OCI-LY7 (cell line): ENCODE measurements at regions not wholly inside any gene's neighbourhood (a gene's known extent, or its start where the extent isn't known, plus 50 kb on each side); places are given as distances from the start of the nearest gene placed in this dataset.

Source experiments
- BruUV-seq: library from RNA; stranded (reverse); fragments of 400-500 nt; replicated peaks from 2 replicates; lab custom pipeline; 2021; lab: Mats Ljungman, UMichigan
- CTCF ChIA-PET: fragments of 300-600 bp; sonication (Branson Sonifier 250); formaldehyde crosslinking; loops from one replicate; lab custom pipeline; 2022; ENCODE audit warnings: antibody characterized with exemption; ENCODE audit not compliant: unreplicated experiment; lab: Charles Lee
- POLR2A ChIA-PET: fragments of 300-600 bp; sonication (Branson Sonifier 250); formaldehyde crosslinking; loops from one replicate; lab custom pipeline; 2022; ENCODE audit warnings: antibody characterized with exemption; lab: Charles Lee
- DNase-seq: peaks from one replicate; pipeline ENCODE4 v3.0.0-alpha.2; 2015; ENCODE audit warnings: low spot score
- H2AFZ ChIP-seq: fragments of 200-600 bp; sonication (generic), shearing (Covaris generic); 2 replicates; pipeline ENCODE4 v1.6.1; 2014; ENCODE audit warnings: mild to moderate bottlenecking, antibody characterized with exemption, low read length, moderate library complexity
- H3K27ac ChIP-seq: fragments of 200-600 bp; sonication (generic); 2 replicates; pipeline ENCODE4 v1.5.1; 2014; ENCODE audit warnings: mixed run types, low read depth, mild to moderate bottlenecking, moderate library complexity, low read length, inconsistent platforms; ENCODE audit not compliant: poor library complexity, severe bottlenecking
- H3K36me3 ChIP-seq: fragments of 200-600 bp; sonication (generic); 2 replicates; pipeline ENCODE4 v1.6.1; 2014; ENCODE audit warnings: mild to moderate bottlenecking, antibody characterized with exemption, low read length, moderate library complexity, mixed read lengths; ENCODE audit not compliant: insufficient read depth
- H3K4me1 ChIP-seq: fragments of 200-600 bp; sonication (generic); 2 replicates; pipeline ENCODE4 v1.5.1; 2014; ENCODE audit warnings: mild to moderate bottlenecking, low read length; ENCODE audit not compliant: insufficient read depth, poor library complexity, severe bottlenecking
- H3K4me2 ChIP-seq: fragments of 200-600 bp; sonication (generic); 2 replicates; pipeline ENCODE4 v1.6.1; 2014; ENCODE audit warnings: mild to moderate bottlenecking, low read length
- H3K4me3 ChIP-seq: fragments of 200-600 bp; sonication (generic); 2 replicates; pipeline ENCODE4 v1.5.1; 2014; ENCODE audit warnings: mild to moderate bottlenecking, low read depth, low read length; ENCODE audit not compliant: poor library complexity, severe bottlenecking
- H3K79me2 ChIP-seq: fragments of 200-600 bp; sonication (generic); 2 replicates; pipeline ENCODE4 v1.6.1; 2016; ENCODE audit warnings: low read depth, mild to moderate bottlenecking, low read length, moderate library complexity, mixed read lengths; ENCODE audit not compliant: insufficient read depth
- H3K9me2 ChIP-seq: fragments of 200-600 bp; sonication (generic); 2 replicates; pipeline ENCODE4 v1.6.1; 2016; ENCODE audit warnings: mild to moderate bottlenecking, low read length, mixed read lengths; ENCODE audit not compliant: insufficient read depth
- H3K9me3 ChIP-seq: fragments of 200-600 bp; sonication (generic); 2 replicates; pipeline ENCODE4 v1.6.1; 2014; ENCODE audit warnings: mild to moderate bottlenecking, mixed run types, low read length, mixed read lengths
- H4K20me1 ChIP-seq: fragments of 200-600 bp; sonication (generic); 2 replicates; pipeline ENCODE4 v1.6.1; 2014; ENCODE audit warnings: mild to moderate bottlenecking, antibody characterized with exemption, low read length, moderate library complexity, mixed read lengths; ENCODE audit not compliant: insufficient read depth
- EZH2phosphoT487 ChIP-seq: fragments of 200-600 bp; sonication (generic); IDR thresholded peaks from 2 replicates; pipeline ENCODE4 v1.6.1; 2018; ENCODE audit warnings: low read depth, borderline replicate concordance, mild to moderate bottlenecking, mixed run types, antibody characterized with exemption, low read length, moderate library complexity, mixed read lengths
- intact Hi-C: fragments of 100-400 bp; cut with micrococcal nuclease; formaldehyde crosslinking; loops from one replicate; pipeline ENCODE4 v1.10.0; 2022; ENCODE audit not compliant: unreplicated experiment
- TF ChIP-seq, protein P1 (sequence below): fragments of 200-600 bp; sonication (generic); conservative IDR thresholded peaks from 2 replicates; pipeline ENCODE4 v1.5.1; 2014; ENCODE audit warnings: mild to moderate bottlenecking, antibody characterized with exemption, low read length, moderate library complexity, mixed read lengths

DNA sequence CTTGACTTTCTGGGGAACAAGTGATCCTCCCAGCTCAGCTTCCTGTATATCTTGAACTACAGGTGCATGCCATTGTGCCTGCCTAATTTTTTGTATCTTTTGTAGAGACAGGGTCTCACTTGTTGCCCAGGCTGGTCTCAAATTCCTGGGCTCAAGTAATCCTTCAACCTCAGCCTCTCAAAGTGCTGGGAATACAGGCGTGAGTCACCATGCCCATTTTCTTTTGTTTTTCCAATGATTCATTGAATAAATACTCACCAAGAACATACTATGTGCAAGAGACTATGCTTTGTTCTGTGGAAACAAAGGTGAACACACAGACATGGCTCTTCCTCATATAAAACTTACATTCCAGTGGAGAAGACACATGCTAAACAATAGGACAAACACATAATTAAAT lies 407.8 kb upstream of the DAB1 start:
- no peak overlapping the region for H3K4me3 ChIP-seq
- TF ChIP-seq, protein P1, sequence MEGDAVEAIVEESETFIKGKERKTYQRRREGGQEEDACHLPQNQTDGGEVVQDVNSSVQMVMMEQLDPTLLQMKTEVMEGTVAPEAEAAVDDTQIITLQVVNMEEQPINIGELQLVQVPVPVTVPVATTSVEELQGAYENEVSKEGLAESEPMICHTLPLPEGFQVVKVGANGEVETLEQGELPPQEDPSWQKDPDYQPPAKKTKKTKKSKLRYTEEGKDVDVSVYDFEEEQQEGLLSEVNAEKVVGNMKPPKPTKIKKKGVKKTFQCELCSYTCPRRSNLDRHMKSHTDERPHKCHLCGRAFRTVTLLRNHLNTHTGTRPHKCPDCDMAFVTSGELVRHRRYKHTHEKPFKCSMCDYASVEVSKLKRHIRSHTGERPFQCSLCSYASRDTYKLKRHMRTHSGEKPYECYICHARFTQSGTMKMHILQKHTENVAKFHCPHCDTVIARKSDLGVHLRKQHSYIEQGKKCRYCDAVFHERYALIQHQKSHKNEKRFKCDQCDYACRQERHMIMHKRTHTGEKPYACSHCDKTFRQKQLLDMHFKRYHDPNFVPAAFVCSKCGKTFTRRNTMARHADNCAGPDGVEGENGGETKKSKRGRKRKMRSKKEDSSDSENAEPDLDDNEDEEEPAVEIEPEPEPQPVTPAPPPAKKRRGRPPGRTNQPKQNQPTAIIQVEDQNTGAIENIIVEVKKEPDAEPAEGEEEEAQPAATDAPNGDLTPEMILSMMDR, result no peak
- TF ChIP-seq EZH2phosphoT487, result no peak
- CTCF ChIA-PET, result no interaction called here
- no peak overlapping the region for H2AFZ ChIP-seq
- H3K9me3 ChIP-seq, result no peaks in the 10 kb centered on the region
- H4K20me1 ChIP-seq, result no peaks in the 10 kb centered on the region
- POLR2A ChIA-PET, result no interaction called here
- no peaks in the 10 kb centered on the region for H3K9me2 ChIP-seq
- H3K27ac ChIP-seq, result no peak overlapping the region
- intact Hi-C loops, result no loop called here
- no TSS peak for BruUV-seq
- DNase-seq, result no peak
- H3K4me1 ChIP-seq, result no peaks in the 10 kb centered on the region
- no peaks in the 10 kb centered on the region for H3K79me2 ChIP-seq
- no peak overlapping the region for H3K4me2 ChIP-seq
- no peaks in the 10 kb centered on the region for H3K36me3 ChIP-seq

DNA sequence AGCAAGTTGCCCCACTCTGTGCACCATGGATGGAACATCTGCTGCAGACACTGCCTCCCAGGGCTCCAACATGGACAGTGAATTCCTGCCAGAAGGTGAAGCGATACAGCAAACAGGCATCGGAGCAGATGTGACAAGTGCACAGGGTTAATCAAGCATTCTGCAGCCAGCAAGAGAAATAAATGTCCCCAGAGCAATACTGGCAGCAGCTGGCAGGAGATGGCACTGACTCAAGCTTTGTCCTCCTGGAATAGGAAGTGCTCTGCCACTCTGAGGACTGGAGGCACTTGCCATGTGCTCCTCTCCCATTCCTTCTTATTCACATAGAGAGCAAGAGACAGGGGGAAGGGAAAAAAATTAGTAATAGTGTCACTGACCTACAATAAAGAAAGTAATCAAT lies 402.7 kb upstream of the DAB1 start:
- H3K79me2 ChIP-seq, result no peaks in the 10 kb centered on the region
- H3K9me3 ChIP-seq, result no peaks in the 10 kb centered on the region
- no peaks in the 10 kb centered on the region for H3K36me3 ChIP-seq
- ChIA-PET CTCF (no interaction called here), POLR2A (no interaction called here)
- no peaks in the 10 kb centered on the region for H3K4me1 ChIP-seq
- H3K4me2 ChIP-seq, result no peak overlapping the region
- H2AFZ ChIP-seq, result no peak overlapping the region
- no peak overlapping the region for H3K27ac ChIP-seq
- H3K9me2 ChIP-seq, result no peaks in the 10 kb centered on the region
- intact Hi-C loops, result no loop called here
- no peak for DNase-seq
- H3K4me3 ChIP-seq, result no peak overlapping the region
- TF ChIP-seq, protein P1, result no peak
- no peak for TF ChIP-seq EZH2phosphoT487
- H4K20me1 ChIP-seq, result no peaks in the 10 kb centered on the region
- no TSS peak for BruUV-seq

DNA sequence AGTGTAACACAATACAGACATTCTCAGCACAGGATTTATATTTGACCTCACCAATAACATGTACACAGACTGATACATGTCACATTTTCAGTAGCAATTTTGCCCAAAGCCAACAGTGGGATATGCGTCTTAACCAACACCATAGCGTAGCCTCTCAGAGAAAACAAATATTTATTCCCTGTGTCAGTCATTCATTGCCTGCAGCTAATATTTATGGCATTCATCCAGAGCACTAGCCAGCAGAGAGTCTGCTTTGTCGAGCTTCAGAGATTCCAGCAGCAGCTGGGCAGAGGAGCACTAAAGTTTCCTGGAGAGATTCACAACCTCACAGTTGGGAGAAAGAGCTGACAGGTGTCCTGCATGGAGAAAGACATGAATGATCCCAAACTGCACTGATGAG lies 400.7 kb upstream of the DAB1 start:
- CTCF ChIA-PET, result no interaction called here
- H3K79me2 ChIP-seq, result no peaks in the 10 kb centered on the region
- no peak overlapping the region for H3K4me2 ChIP-seq
- H2AFZ ChIP-seq, result no peak overlapping the region
- no peaks in the 10 kb centered on the region for H4K20me1 ChIP-seq
- no peaks in the 10 kb centered on the region for H3K4me1 ChIP-seq
- no peak for DNase-seq
- H3K9me2 ChIP-seq, result no peaks in the 10 kb centered on the region
- no peaks in the 10 kb centered on the region for H3K36me3 ChIP-seq
- TF ChIP-seq, protein P1, result no peak
- no peak for TF ChIP-seq EZH2phosphoT487
- POLR2A ChIA-PET, result no interaction called here
- intact Hi-C loops, result no loop called here
- H3K4me3 ChIP-seq, result no peak overlapping the region
- H3K9me3 ChIP-seq, result no peaks in the 10 kb centered on the region
- no TSS peak for BruUV-seq
- no peak overlapping the region for H3K27ac ChIP-seq
